Heart right ventricle (tissue), 16 donors: ENCODE measurements at regions not wholly inside any gene's neighbourhood (a gene's known extent, or its start where the extent isn't known, plus 50 kb on each side); places are given as distances from the start of the nearest gene placed in this dataset.

Experiments used
- ATAC-seq, 8 donors: fragments of 200-7000 bp; cut with Tn5 transposase; one replicate each; pipeline ENCODE4 v1.9.1; 2020; ENCODE audit warnings: mild to moderate bottlenecking in 8 of 8, moderate library complexity in 8 of 8, moderate number of reproducible peaks in 1 of 8
- DNase-seq, 2 donors: peaks; one replicate each; pipeline ENCODE4 v3.0.0-alpha.2; 2020
- H3K27ac ChIP-seq, 10 donors: fragments of 200-600 bp; sonication (generic) in 2 of 10; one replicate each; pipeline versions ENCODE4 v1.5.0 to v1.8.0; 2020 to 2022; ENCODE audit warnings: mild to moderate bottlenecking in 3 of 10
- H3K27me3 ChIP-seq, 7 donors: fragments of 200-600 bp; one replicate each; pipeline ENCODE4 v1.8.0; 2021 to 2022; ENCODE audit warnings: mild to moderate bottlenecking in 2 of 7
- H3K36me3 ChIP-seq, 9 donors: fragments of 200-600 bp; sonication (generic) in 1 of 9; one replicate each; pipeline versions ENCODE4 v1.5.0 to v1.8.0; 2020 to 2022; ENCODE audit warnings: mild to moderate bottlenecking in 2 of 9
- H3K4me1 ChIP-seq, 9 donors: fragments of 200-600 bp; sonication (generic) in 1 of 9; one replicate each; pipeline versions ENCODE4 v1.5.0 to v1.8.0; 2020 to 2022; ENCODE audit warnings: mild to moderate bottlenecking in 4 of 9
- H3K4me3 ChIP-seq, 10 donors: fragments of 200-600 bp; sonication (generic) in 2 of 10; one replicate each; pipeline versions ENCODE4 v1.5.0 to v1.8.0; 2020 to 2022; ENCODE audit warnings: mild to moderate bottlenecking in 7 of 10, moderate library complexity in 2 of 10
- H3K9me3 ChIP-seq, 11 donors: fragments of 200-600 bp in 10 of 11; sonication (generic) in 2 of 11; one replicate each; pipeline versions ENCODE4 v1.5.0 to v1.8.0; 2013 to 2022; ENCODE audit warnings: mild to moderate bottlenecking in 2 of 11, control low read depth in 1 of 11, moderate library complexity in 1 of 11
- CTCF ChIP-seq, 9 donors: fragments of 200-600 bp; sonication (generic) in 2 of 9; IDR thresholded peaks; one replicate each; pipeline versions ENCODE4 v1.5.0 to v1.8.0; 2021 to 2022; ENCODE audit warnings: antibody characterized with exemption in 9 of 9, mild to moderate bottlenecking in 5 of 9, moderate library complexity in 1 of 9
- WGBS, 2 donors: extraction: QIAGEN DNeasy Blood & Tissue Kit; methylation state at CpG; one replicate each; pipeline ENCODE4 v1.1.7; 2013; ENCODE audit warnings: inconsistent platforms in 1 of 2; 5-methylcytosine and 5-hydroxymethylcytosine counted together
- intact Hi-C, 10 donors: fragments of 100-400 bp; cut with DNase I; formaldehyde crosslinking; loops; one replicate each; pipeline versions ENCODE4 v1.11.1 to v1.14.2; 2022
- donor health status: Arrhythmogenic right ventricular cardiomyopathy.
- donor health status: ischemic (EF 13 %, LVEDD 7.1; RV severe dilation, severe dysfunction).
- donor health status: healthy with polysubstance abuse.
- donor health status: DM: no; HTN: yes; CAD: no.
- donor health status: DM: no; HTN: no; CAD: no.
- donor health status: ischemic (EF 25% LVEDD 6.9; RV normal size, moderate dysfunction).
- donor health status: ischemic (EF 25% LVEDD 5.7; RV mildly dilated, moderate dysfunction).
- donor health status: healthy.
- donor health status: DM: yes; HTN: yes; CAD: no.
- donor health status: Ischemic cardiomyopathy.
- donor health status: ischemic (EF 35%, LVEDD 5.7; RV mildly dilated, moderate dysfunction).
- donor health status: nonischemic (EF 11% LVEDD 7.7; RV severe dilation, severe dysfunction).
- donor health status: DM: yes; HTN: yes; CAD: no.
- donor health status: PGD.
- donor health status: ischemic (EF 29% LVEDD 5.4; RV normal size, mild dysfunction).
- donor health status: nonischemic (EF 23%, LVEDD 6.1; RV moderate dilation, normal function).

GRCh38 chr5:31137676-31138075 lies 55.8 kb upstream of the CDH6 start:
- TF ChIP-seq CTCF (IDR thresholded peaks at IDR 0.05), result no peak
- WGBS, 2 donors, result 65 to 73% methylated on average over 2 of the region's 2 CpGs
- H3K27me3 ChIP-seq, result no peaks in the 10 kb centered on the region

GRCh38 chr5:31135542-31135941 lies 57.9 kb upstream of the CDH6 start:
- no peak overlapping the region for H3K27ac ChIP-seq
- 93 to 94% methylated on average over 5 of the region's 5 CpGs for WGBS, 2 donors
- ATAC-seq (no peak), DNase-seq (no peak)
- no peaks in the 10 kb centered on the region for H3K9me3 ChIP-seq
- no peaks in the 10 kb centered on the region for H3K27me3 ChIP-seq
- no peaks in the 10 kb centered on the region for H3K36me3 ChIP-seq
- H3K4me3 ChIP-seq, result no peak overlapping the region
- intact Hi-C loops, result no loop called here
- peaks cover 0 to 8% (median 0%) of the 10 kb centered on the region in 9 donors for H3K4me1 ChIP-seq
- TF ChIP-seq CTCF (IDR thresholded peaks at IDR 0.05), result no peak

More at GRCh38 chr5:31137676-31138075, 55.8 kb upstream of the CDH6 start:
- H3K4me3 ChIP-seq, result no peak overlapping the region
- ATAC-seq (no peak), DNase-seq (no peak)
- intact Hi-C loops, result no loop called here
- no peak overlapping the region for H3K27ac ChIP-seq
- H3K9me3 ChIP-seq, result no peaks in the 10 kb centered on the region
- H3K36me3 ChIP-seq, result no peaks in the 10 kb centered on the region
- H3K4me1 ChIP-seq, result peaks cover 0 to 8% (median 0%) of the 10 kb centered on the region in 9 donors

GRCh38 chr5:31133488-31133887 lies 60.0 kb upstream of the CDH6 start:
- no peak for ATAC-seq
- H3K27ac ChIP-seq, result no peak overlapping the region
- intact Hi-C loops, result no loop called here
- H3K27me3 ChIP-seq, result no peaks in the 10 kb centered on the region
- no peak overlapping the region for H3K4me3 ChIP-seq
- H3K36me3 ChIP-seq, result no peaks in the 10 kb centered on the region
- H3K4me1 ChIP-seq, result peaks cover 0 to 8% (median 0%) of the 10 kb centered on the region in 9 donors
- no peak for DNase-seq
- no peak for TF ChIP-seq CTCF (IDR thresholded peaks at IDR 0.05)
- no peaks in the 10 kb centered on the region for H3K9me3 ChIP-seq
- WGBS, 2 donors, result 48 to 55% methylated on average over 4 of the region's 4 CpGs

GRCh38 chr5:31131381-31131891 lies 62.0 kb upstream of the CDH6 start:
- WGBS, 2 donors, result 69 to 74% methylated on average over 10 of the region's 10 CpGs
- intact Hi-C loops, result no loop called here

More at GRCh38 chr5:31131381-31131891, 62.0 kb upstream of the CDH6 start:
- ATAC-seq (no peak), DNase-seq (no peak)
- Histone ChIP-seq H3K27ac (no peak overlapping the region), H3K4me3 (no peak overlapping the region), H3K36me3 (no peaks in the 10 kb centered on the region), H3K27me3 (no peaks in the 10 kb centered on the region), H3K9me3 (peaks cover 0 to 6% (median 1%) of the 10 kb centered on the region in 11 donors), H3K4me1 (peaks cover 0 to 8% (median 0%) of the 10 kb centered on the region in 9 donors)
- no peak for TF ChIP-seq CTCF (IDR thresholded peaks at IDR 0.05)
